Motor neuron (in vitro differentiated cells): ENCODE measurements at regions not wholly inside any gene's neighbourhood (a gene's known extent, or its start where the extent isn't known, plus 50 kb on each side); places are given as distances from the start of the nearest gene placed in this dataset.
A peak's percentile ranks its signal among the peaks of the same experiment; 100 is the strongest.
"Not testable (repeated sequence)": the region's sequence is repeated elsewhere in the genome, so short reads cannot be mapped to it uniquely, and the experiment has no call there.

ENCODE experiments used
- ATAC-seq, 8 experiments: fragments of 200-7000 bp; cut with Tn5 transposase; replicated peaks in 6 of 8; 2 replicates each; pipeline ENCODE4 v1.8.0; 2021; ENCODE audit warnings: mild to moderate bottlenecking in 8 of 8, moderate library complexity in 8 of 8
- H3K27ac ChIP-seq, 2 donors: fragments of 250-450 bp; sonication (Bioruptor Pico); 2 replicates each; pipeline ENCODE4 v1.9.0; 2021; ENCODE audit warnings: antibody characterized with exemption in 2 of 2, mild to moderate bottlenecking in 2 of 2, moderate library complexity in 1 of 2
- H3K4me1 ChIP-seq, 2 donors: fragments of 250-450 bp; sonication (Bioruptor Pico); replicated peaks in 1 of 2; 2 replicates each; pipeline ENCODE4 v1.6.1; 2021; ENCODE audit warnings: antibody characterized with exemption in 2 of 2, mild to moderate bottlenecking in 2 of 2, moderate library complexity in 1 of 2
- H3K4me3 ChIP-seq, 5 donors: fragments of 250-450 bp; sonication (Bioruptor Pico); 2 replicates each; pipeline ENCODE4 v1.9.0; 2021; ENCODE audit warnings: antibody characterized with exemption in 5 of 5, mild to moderate bottlenecking in 5 of 5, moderate library complexity in 4 of 5
- WGBS, 10 experiments: fragments of 450-650 bp; shearing (Covaris generic); methylation state at CpG; one replicate each; pipeline ENCODE4 v1.0.0; 2022; 5-methylcytosine and 5-hydroxymethylcytosine counted together
- in situ Hi-C, 9 experiments: fragments of 400-800 bp; cut with MboI; loops; one replicate each; pipeline ENCODE4 v1.15.0; 2021; ENCODE audit warnings: low sequenced_read_pairs in 9 of 9, low pct_unique_long_range_greater_than_20kb in 2 of 9; ENCODE audit not compliant: unreplicated experiment in 9 of 9

- no peak overlapping the region for H3K27ac ChIP-seq
- H3K4me3 ChIP-seq = no peak overlapping the region
- in situ Hi-C loops = no loop called here
- peak in 1 of 8 experiments; percentile 41 for ATAC-seq
- H3K4me1 ChIP-seq = no peaks in the 10 kb centered on the region
- 9 to 91% (median 59%) methylated on average over 2 of the region's 2 CpGs for WGBS, 10 experiments
Measured at GRCh38 chr11:39365809-39366436, 2093.5 kb downstream of the LRRC4C start.

DNA sequence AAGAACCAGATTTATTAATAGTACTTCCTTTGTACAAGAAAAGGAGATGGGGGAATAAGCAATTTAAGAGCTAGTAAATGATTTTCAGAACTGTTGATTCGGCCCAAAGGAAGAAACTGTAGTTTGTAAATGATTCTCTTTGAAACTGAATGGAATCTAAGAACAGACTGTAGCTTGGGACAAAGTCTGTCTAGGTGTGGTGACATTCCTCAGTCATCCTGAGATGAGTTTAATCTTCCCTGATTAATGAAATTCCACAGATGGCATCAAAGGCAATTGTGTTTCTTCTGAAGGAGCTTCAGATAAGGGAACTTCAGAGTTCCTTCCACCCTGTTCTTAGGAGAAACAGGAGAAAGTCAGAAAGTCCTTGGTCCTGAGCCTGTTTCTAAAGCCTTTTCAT lies 2095.9 kb downstream of the LRRC4C start:
- Histone ChIP-seq H3K4me1 (no peaks in the 10 kb centered on the region), H3K4me3 (no peak overlapping the region), H3K27ac (no peak overlapping the region)
- in situ Hi-C loops = no loop called here
- 0 to 75% (median 57%) methylated on average over 1 of the region's 1 CpG; no CpG with 5 or more reads in 1 of the 10 experiments for WGBS, 10 experiments
- no peak for ATAC-seq

DNA sequence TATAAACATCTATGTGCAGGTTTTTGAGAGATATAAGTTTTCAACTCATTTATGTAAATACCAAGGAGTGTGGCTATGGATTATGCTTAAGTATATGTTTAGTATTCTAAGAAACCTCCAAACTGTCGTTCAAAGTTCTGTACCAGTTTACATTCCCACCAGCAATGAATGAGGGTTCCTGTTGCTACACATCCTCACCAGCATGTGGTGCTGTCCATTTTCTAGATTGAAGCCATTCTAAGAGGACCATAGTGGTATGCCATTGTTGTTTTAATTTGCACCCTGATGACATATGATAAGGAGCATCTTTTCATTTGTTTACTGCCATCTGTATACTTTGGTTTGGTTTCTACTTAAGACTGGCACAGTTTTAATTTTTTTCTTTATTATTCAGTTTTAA lies 2097.9 kb downstream of the LRRC4C start:
- in situ Hi-C loops = no loop called here
- WGBS, 10 experiments = 0 to 100% (median 79%) methylated on average over 1 of the region's 1 CpG; no CpG with 5 or more reads in 2 of the 10 experiments
- no peak overlapping the region for H3K27ac ChIP-seq
- no peak overlapping the region for H3K4me3 ChIP-seq
- H3K4me1 ChIP-seq = no peaks in the 10 kb centered on the region
- ATAC-seq = no peak

- peak in 4 of 8 experiments; percentile 74 to 84 (median 78) for ATAC-seq
- no peak overlapping the region for H3K4me3 ChIP-seq
- in situ Hi-C loops = no loop called here
- H3K4me1 ChIP-seq = peaks cover 8 to 9% of the 10 kb centered on the region in 2 donors
- no peak overlapping the region for H3K27ac ChIP-seq
- 0 to 26% (median 4%) methylated on average over 1 to 5 of the region's 5 CpGs; no CpG with 5 or more reads in 2 of the 10 experiments for WGBS, 10 experiments
Measured at GRCh38 chr11:39345834-39346442, 2113.5 kb downstream of the LRRC4C start.

DNA sequence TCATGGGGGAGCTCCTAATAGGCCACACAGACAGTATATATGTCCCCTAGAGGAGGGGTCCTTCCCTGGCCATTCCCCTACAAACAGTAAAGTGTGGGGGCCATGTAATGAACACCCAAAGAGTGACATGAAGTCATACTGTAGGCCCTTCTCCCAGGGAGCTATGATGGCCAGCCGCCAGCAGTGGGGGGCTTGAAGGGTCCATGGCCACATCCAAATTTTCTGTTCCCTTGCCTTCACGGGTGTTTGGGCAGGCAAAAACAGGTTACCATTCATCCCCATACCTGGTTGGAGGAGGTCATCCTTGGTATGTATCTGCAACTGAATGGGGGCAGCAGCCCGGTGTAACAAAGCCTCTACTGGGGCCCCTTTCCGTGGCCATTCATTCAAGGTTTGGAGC lies 2118.0 kb downstream of the LRRC4C start:
- no peak overlapping the region for H3K27ac ChIP-seq
- H3K4me3 ChIP-seq = no peak overlapping the region
- in situ Hi-C loops = no loop called here
- ATAC-seq = no peak
- WGBS, 10 experiments = 0 to 100% (median 71%) methylated on average over 1 to 4 of the region's 4 CpGs; no CpG with 5 or more reads in 4 of the 10 experiments
- peaks cover 8 to 9% of the 10 kb centered on the region in 2 donors for H3K4me1 ChIP-seq

- H3K27ac ChIP-seq, in situ Hi-C loops: not testable (repeated sequence)
- WGBS, 10 experiments = 100% methylated on average over 3 of the region's 21 CpGs; no CpG with 5 or more reads in 9 of the 10 experiments
Measured at GRCh38 chr11:39333006-39333405, 2126.4 kb downstream of the LRRC4C start.

GRCh38 chr11:39327302-39327701 lies 2132.2 kb downstream of the LRRC4C start:
- Histone ChIP-seq H3K4me3 (no peak overlapping the region), H3K4me1 (no peaks in the 10 kb centered on the region), H3K27ac (no peak overlapping the region)
- no peak for ATAC-seq
- WGBS, 10 experiments = 0 to 92% (median 64%) methylated on average over 2 to 6 of the region's 6 CpGs
- in situ Hi-C loops = no loop called here

More at GRCh38 chr11:39333006-39333405, 2126.4 kb downstream of the LRRC4C start:
- H3K4me1 ChIP-seq, ATAC-seq, H3K4me3 ChIP-seq: not testable (repeated sequence)

GRCh38 chr11:39311888-39312287 lies 2147.6 kb downstream of the LRRC4C start:
- H3K4me1 ChIP-seq, ATAC-seq, H3K4me3 ChIP-seq, H3K27ac ChIP-seq, in situ Hi-C loops: not testable (repeated sequence)
- WGBS, 10 experiments = 100% methylated on average over 2 of the region's 21 CpGs; no CpG with 5 or more reads in 9 of the 10 experiments

GRCh38 chr11:39304586-39304985 lies 2154.9 kb downstream of the LRRC4C start:
- no peaks in the 10 kb centered on the region for H3K4me1 ChIP-seq
- no peak overlapping the region for H3K27ac ChIP-seq
- ATAC-seq = no peak
- WGBS, 10 experiments = 0 to 57% (median 6%) methylated on average over 1 of the region's 1 CpG; no CpG with 5 or more reads in 6 of the 10 experiments
- no peak overlapping the region for H3K4me3 ChIP-seq
- in situ Hi-C loops = no loop called here

DNA sequence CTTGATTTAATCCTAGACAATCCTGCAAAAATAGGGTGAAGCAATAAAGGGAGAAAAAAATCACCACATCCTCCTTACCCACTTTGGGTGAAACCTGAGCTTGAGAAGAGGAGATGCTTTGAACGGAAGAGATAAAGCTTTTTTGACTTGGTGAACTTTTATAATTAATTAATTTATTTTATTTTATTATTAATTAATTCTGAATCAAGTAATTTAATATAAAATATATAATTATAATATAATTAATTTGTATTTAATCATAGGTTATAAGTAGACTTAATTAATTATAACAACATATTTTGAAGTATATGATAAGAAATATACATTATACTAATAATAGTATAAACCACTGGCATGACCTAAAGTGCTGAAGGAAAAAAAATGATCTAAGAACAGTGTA lies 2164.8 kb downstream of the LRRC4C start:
- Histone ChIP-seq H3K4me3 (no peak overlapping the region), H3K4me1 (no peaks in the 10 kb centered on the region), H3K27ac (no peak overlapping the region)
- in situ Hi-C loops = no loop called here
- WGBS, 10 experiments = 0 to 100% (median 63%) methylated on average over 1 of the region's 1 CpG; no CpG with 5 or more reads in 1 of the 10 experiments
- ATAC-seq = no peak

- Histone ChIP-seq H3K27ac (no peak overlapping the region), H3K4me1 (no peaks in the 10 kb centered on the region), H3K4me3 (no peak overlapping the region)
- in situ Hi-C loops = no loop called here
- no peak for ATAC-seq
- WGBS, 10 experiments = 0 to 100% (median 38%) methylated on average over 1 to 4 of the region's 4 CpGs; no CpG with 5 or more reads in 1 of the 10 experiments
Measured at GRCh38 chr11:39288011-39288410, 2171.4 kb downstream of the LRRC4C start.

DNA sequence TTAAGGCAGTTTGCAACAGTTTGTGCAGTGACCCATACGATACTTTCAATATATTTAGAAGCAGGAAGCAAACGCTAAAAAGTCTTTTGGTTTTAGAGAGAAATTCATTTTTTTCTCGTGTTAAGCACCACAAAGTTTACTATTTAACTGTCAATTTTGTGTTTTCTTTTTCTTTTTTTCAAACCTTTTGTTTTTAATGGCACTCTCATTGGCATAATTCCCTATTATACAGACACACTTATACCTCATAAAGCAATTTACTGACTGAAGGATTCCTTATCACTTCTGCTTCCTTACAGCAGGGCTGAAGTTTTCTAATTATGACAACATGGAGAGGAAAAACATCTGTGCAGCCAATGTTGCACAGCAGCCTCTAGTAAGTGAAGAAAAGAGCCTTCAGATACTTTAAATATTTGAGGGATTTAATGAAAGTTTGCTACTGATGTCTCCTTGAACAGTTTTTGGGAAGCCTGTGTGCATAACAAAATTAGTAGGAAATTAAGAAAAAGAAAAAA lies 2191.2 kb downstream of the LRRC4C start:
- ATAC-seq = no peak
- Histone ChIP-seq H3K4me3 (no peak overlapping the region), H3K4me1 (no peaks in the 10 kb centered on the region), H3K27ac (no peak overlapping the region)
- 0 to 88% (median 42%) methylated on average over 1 to 3 of the region's 3 CpGs for WGBS, 10 experiments
- in situ Hi-C loops = no loop called here

- 67 to 100% (median 100%) methylated on average over 1 of the region's 1 CpG for WGBS, 10 experiments
Measured at GRCh38 chr11:39255648-39256047, 2203.8 kb downstream of the LRRC4C start.

More at GRCh38 chr11:39255648-39256047, 2203.8 kb downstream of the LRRC4C start:
- Histone ChIP-seq H3K4me3 (no peak overlapping the region), H3K4me1 (no peaks in the 10 kb centered on the region), H3K27ac (no peak overlapping the region)
- in situ Hi-C loops = no loop called here
- no peak for ATAC-seq
